ENCODE measurements at regions not wholly inside any gene's neighbourhood (a gene's known extent, or its start where the extent isn't known, plus 50 kb on each side); places are given as distances from the start of the nearest gene placed in this dataset.

- DNase-seq (ENCODE audit: low read depth): no peak
Observed at GRCh38 chr9:16245756-16246440, 624.6 kb downstream of the BNC2 start.

DNA sequence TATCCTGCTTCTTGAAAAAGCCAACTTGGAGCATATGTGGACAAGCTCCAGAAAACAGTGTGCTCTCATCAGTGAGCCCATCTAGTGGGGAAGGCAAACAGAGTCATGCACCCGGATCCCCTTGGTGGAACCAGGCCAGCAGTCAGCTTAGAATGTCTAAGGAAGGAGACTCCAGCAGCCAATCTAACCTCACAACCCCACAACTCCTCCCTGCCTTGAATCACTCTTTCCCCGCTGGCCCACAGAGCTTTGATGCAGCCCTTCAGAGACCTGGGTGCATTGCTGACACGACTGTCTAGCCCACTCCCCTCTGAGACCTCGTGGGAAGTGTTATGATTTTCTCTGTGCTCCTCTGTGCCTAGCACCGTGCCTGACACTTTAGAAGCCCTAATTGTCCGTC, 623.7 kb downstream of the BNC2 start:
- no peak for DNase-seq (ENCODE audit: low read depth)

GRCh38 chr9:16247188-16247875, 623.1 kb downstream of the BNC2 start:
- DNase-seq (ENCODE audit: low read depth): peak; percentile 69

- DNase-seq (ENCODE audit: low read depth): no peak
Observed at GRCh38 chr9:16248822-16249221, 621.6 kb downstream of the BNC2 start.

DNA sequence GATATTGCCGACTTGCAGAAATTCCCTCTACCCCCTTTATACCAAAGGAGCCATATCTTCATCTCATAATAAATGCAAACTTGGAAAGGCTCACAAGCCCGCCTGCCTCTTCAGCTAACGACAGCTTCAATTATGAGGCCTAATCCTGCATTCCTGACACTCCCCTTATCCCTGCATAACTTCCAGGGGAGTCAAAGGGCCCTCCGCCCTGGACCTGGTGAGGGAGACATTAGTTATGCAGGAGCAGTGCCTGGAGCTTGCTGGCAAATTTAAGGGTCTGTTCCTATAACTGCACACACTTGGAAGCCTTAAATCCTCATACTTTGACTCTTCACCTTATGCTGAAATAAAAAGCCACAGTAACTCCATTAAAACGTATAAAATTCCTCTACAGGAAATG, 617.9 kb downstream of the BNC2 start:
- DNase-seq (ENCODE audit: low read depth): no peak

GRCh38 chr9:16254674-16255073, 615.8 kb downstream of the BNC2 start:
- no peak for DNase-seq (ENCODE audit: low read depth)

- no peak for DNase-seq (ENCODE audit: low read depth)
Observed at GRCh38 chr9:16255217-16255616, 615.3 kb downstream of the BNC2 start.

DNA sequence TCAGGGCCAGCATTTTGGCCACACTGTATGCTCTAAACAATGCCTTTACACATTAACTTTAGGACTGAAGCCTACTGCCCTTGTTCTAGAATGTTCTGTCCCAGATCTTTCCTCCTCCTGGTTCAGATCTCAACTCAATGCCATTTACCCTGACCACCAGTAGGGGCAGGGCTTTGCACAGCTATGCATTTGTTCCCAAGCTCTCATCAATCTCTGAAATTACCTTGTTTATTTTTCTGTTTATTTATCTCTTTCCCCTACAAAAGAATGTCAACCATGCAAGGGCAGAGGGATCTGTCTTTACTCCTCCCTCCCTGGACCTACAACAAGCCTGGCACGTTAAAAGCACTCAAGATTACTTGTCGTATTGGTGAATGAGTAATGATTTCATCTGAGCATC, 612.9 kb downstream of the BNC2 start:
- no peak for DNase-seq (ENCODE audit: low read depth)

DNA sequence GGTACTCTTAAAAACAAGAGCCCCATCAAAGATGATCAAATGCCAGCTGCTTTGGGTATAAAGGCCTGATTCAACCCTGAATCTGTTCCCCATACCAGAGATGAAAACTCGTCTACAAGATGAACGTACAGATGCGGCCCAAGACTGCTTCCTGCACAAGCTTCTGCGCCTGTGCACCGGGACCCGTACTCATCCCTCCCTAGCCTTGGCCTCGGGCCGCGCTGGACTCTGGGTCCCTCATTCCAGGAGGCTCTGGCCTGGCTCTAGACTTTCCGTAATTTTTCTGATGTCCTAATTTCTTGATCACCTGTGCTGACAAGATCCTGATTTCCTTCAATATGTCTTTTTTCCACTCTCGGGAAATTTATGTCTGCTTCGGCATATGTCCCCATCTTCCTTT, 612.3 kb downstream of the BNC2 start:
- no peak for DNase-seq (ENCODE audit: low read depth)

GRCh38 chr9:16258708-16259107, 611.8 kb downstream of the BNC2 start:
- no peak for DNase-seq (ENCODE audit: low read depth)

DNA sequence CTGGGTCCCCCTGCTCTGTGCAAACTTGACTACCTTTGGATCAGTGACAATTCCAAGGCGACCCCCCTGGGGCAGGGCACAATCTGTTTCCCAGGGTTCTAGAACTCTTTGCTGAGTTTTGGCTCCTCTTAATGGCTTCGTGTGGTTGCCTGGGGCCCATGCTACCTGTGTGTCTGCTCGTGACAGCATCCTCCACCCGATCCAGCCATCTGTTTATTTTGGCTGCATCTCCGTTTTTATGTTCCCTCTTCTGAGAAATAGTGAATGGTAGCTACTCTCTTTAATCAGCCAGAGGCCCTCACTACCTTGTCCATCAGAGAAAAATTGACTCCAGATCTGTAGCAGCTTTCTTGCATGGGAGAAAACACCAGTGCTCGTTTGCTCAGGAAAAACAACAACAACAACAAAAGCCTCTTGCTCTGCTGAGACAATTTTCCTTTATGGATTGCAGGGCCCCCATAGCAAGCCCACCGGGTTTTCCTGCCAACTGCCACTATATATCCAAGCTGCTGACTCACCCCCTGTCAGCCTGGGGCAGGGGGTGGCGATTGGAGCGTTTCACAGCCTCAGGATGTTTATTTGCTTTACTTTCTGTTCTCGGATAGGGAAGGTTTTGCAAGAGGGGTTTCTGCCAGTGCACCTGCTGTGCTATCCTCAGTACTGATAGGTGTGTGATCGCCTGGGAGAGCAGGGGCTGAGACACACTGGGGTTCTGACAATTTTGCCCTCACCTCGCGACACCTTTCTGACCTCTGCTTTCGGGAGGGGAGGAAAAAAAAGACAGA, 607.8 kb downstream of the BNC2 start:
- no peak for DNase-seq (ENCODE audit: low read depth)

GRCh38 chr9:16265688-16266087, 604.8 kb downstream of the BNC2 start:
- no peak for DNase-seq (ENCODE audit: low read depth)

- no peak for DNase-seq (ENCODE audit: low read depth)
Observed at GRCh38 chr9:16266648-16267276, 603.7 kb downstream of the BNC2 start.

- DNase-seq (ENCODE audit: low read depth): peak; percentile 91
Observed at GRCh38 chr9:16267281-16268066, 603.0 kb downstream of the BNC2 start.

DNA sequence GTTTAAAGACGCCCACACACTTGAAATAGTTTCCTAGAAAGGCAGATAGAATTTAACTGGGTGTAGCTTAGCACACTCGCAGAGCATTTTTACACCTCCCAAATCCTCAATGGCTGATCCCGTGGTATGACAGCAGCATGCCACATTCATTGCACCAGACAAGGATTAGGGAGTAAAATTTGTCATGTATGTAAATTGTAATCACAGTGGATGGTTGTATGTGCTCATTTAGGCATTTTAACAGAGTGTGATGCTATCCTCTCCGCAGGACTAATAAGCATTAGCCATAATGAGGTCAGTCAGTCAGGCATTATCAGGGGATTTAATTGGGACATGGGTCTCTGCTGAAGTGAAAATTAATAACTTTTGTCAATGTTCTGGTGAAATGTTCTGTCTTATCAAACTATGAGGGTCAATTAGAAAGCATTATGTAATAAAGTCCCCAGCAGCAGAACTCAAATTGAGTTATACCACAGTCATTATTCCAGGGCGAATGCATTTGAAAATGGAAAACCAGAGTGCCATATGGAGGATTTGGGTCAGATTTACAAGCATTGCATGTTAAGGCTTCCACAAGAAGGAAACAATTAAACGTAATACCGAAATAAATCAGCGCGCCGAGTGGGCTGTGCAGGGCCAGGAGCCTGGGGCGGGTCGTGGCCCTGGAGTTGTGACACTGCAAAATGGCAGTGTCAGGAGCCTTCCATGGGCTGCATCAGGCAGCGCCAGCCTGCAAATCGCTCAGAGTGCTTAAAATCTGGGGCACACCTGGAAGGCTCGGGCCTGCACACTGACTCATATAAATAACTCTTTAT, 602.2 kb downstream of the BNC2 start:
- no peak for DNase-seq (ENCODE audit: low read depth)

DNA sequence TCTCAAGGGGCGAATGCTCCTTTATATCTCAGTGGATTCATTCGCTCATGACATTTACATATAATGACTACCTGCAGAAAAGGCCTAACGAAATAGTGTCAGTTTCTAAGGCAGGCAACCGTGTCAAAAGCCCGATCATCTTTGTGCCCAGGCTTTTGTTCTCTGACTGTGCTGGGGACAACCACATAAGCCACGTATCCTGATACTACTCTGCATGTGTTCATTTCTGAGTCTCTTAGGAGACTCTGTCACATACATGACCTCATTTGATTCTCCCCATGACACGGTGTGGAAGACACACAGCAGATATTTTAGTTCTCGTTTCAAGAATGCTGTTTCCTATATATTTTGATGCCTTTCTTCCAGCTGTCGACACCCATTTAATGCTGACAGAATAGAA, 598.5 kb downstream of the BNC2 start:
- no peak for DNase-seq (ENCODE audit: low read depth)

- peak; percentile 59 for DNase-seq (ENCODE audit: low read depth)
Observed at GRCh38 chr9:16272776-16273175, 597.7 kb downstream of the BNC2 start.

- DNase-seq (ENCODE audit: low read depth): no peak
Observed at GRCh38 chr9:16275795-16276624, 594.5 kb downstream of the BNC2 start.

DNA sequence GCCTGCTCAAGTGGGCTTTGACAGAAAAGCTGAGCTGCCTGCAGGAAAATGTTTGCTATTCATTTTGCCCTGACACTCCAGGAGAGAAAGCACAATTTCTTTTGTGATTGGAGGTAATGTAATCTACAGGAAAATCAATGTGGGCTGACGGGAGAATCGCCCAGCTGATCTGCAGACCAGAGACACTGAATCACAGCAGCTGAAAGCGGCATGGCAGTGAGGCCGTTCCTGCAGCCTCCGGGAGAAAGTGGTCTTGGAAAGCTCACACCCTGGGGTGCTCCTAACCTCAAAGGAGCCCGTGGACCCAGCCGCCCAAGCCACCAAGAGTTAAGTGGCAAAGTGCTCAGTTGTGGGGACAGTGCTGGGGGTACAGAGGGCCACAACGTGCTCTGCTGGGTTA, 593.6 kb downstream of the BNC2 start:
- no peak for DNase-seq (ENCODE audit: low read depth)

- DNase-seq (ENCODE audit: low read depth): no peak
Observed at GRCh38 chr9:16277471-16277960, 593.0 kb downstream of the BNC2 start.
